HG03159 (cell line): ENCODE measurements at regions not wholly inside any gene's neighbourhood (a gene's known extent, or its start where the extent isn't known, plus 50 kb on each side); places are given as distances from the start of the nearest gene placed in this dataset.

Source experiments
- ATAC-seq: cut with Tn5 transposase; IDR thresholded peaks from one replicate; pipeline ENCODE4 v1.9.1; 2021; ENCODE audit warnings: mild to moderate bottlenecking, moderate library complexity; ENCODE audit not compliant: unreplicated experiment

DNA sequence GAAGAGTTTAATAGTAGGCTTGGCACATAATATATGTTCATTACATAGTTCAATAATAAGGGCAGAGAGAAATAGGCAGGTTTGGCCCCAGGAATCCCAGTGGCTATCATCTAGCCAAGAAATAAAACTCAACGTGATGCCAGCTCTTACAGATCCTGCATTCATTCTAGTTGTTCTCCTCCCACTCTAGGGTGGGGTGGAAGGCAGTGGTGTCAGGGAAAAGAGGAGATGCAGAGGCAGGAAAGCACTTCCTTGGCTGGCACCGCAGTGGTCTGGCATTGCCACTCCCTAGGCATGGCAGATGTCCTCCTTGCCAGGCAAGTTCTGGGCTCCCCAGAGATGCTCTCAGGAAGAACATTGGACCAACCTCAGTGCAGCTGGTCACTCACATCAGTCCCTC is 383.6 kb downstream of the GRIN2B start:
- ATAC-seq = no peak

GRCh38 chr12:13597166-13597565 is 384.2 kb downstream of the GRIN2B start:
- no peak for ATAC-seq

DNA sequence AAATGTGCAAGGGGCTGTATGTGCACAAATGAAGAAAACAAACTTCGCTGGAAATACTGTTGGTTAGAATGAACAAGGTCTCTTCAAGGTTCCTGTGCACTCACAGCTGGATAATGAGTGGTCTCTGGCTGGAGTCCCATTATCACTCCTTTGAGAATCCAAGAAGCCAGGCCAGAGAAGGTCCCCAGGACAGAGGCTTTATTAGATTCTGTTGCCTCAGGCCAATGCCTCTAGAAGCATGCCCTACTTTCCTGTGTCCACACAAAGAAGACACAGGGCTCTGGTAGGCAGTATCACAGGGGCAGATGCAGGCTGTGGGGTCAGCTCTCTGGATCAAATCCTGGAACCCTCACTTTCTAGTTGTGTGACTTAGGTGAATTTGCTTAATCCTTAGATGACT is 384.7 kb downstream of the GRIN2B start:
- no peak for ATAC-seq

- ATAC-seq = no peak
Measured at GRCh38 chr12:13595536-13596443, 385.6 kb downstream of the GRIN2B start.

DNA sequence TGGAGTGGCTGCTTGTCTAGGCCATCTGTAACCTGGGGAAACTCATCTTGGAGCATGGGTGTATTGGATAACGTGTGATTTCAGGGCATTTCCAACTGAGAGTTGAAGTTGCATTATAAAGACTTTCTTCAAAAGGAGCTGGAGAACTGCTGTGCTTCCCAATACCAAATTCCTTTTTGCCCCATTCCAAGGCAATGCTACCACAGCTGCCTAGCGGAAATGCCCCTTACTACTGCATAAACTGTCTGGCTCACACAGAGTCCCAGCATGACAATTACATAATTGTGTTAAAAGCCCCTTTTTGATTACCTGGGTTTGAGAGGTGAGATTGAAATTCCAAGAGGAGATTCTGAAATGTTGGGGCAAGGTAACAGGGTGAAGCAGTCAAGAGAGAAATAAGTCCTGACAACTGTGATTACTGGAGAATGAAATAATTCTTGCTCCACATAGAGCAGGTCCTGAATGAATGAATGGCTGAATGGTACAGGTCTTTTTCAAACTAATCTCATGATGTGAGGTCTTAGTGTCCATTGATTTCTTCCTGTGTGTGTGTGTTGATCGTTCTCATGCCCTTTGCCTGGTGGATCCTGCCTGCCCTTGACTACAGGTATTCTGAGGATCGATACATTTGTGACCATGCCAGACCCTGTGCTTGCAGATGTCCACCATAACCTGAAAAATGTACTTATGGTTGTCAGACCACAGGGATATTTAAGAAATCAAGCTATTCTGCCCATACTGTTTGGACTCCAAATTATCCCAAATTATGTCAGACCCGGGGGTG is 386.5 kb downstream of the GRIN2B start:
- ATAC-seq = no peak

GRCh38 chr12:13592063-13592942 is 389.1 kb downstream of the GRIN2B start:
- no peak for ATAC-seq

DNA sequence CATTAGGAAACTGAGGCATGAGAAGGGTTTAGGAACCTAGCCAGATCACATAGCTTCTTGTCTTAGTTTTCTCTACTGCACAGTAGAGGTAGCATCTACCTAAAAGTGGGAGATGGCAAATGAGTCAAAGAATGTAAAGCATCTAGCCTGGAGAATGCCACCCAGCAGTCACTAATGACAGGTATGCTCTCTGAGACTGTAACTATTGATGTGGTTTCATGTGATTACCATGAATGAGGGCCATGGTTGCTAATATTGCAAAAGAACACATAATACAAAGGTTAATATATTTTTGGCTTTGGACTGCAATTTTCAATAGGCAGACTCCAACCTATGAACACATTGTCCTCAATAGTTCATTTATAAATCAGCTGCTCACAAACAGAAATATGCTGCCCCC is 389.9 kb downstream of the GRIN2B start:
- no peak for ATAC-seq

DNA sequence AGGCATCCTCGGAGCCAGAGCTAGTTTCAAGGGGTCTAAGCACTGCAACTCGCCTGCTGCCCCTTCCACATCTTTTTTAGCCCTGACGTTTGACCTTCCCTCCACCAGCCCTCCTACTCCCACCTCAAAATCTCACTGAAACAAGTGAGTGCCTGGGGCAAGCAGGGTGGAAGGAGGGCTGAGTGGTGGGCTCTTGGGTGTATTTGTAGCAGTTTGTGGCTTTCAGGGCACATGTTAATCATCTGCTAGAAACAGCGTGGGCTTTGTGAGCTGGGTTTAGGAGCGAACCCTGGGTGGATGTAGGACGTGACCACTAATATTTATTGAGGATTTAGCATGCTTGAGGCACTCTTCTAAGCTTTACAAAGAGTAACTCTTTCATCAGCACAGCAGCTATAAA is 390.3 kb downstream of the GRIN2B start:
- no peak for ATAC-seq

- ATAC-seq = no peak
Measured at GRCh38 chr12:13588574-13588973, 392.0 kb downstream of the EMP1 start.

DNA sequence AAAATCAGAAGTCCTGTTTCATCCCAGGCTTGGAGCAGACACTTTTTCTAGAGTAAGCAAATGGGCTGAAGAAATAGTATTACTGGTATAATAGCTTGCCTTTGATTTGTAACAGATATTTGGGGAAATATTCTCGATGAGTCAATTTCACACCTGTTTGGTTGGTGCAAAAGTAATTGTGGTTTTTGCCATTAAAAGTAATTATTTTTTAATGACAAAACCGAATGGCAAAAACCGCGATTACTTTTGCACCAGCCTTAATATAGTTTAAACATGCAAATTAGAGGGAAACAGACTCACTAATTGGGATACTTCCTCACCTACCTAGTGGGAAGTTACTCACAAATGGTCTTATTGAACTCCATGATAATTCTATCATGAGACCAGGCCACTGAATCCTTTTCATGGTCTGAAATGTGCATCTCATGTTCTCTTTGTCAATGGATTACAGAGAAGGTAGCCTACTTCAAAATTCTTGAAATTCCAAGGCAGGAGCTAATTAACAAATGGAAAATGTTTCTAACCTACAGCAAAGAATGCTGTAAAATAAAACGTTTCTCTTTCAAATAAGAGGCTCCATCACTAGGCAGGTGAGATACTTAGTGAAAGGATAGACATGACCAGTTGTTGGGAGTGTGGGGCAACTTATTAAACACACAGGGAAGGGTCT is 391.3 kb downstream of the EMP1 start:
- no peak for ATAC-seq

- ATAC-seq = no peak
Measured at GRCh38 chr12:13586361-13586760, 389.8 kb downstream of the EMP1 start.

DNA sequence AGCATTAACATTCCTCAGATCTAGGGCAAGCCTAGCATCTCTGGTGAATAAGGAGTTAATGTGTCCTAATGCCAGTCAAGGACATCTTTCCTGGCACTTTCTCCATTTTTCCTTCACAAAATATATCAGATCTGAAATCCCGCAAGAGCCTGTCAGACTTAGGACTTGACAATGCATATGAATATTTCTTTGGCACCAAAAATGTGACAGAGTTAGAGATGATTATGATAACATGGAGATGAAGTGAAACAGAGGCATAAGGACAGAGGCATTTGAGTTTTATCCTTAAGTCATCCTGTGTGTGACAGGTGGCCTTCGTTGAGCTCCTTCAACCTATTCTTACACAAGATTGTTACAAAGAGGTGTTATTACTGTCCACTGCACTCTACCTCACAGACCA is 388.0 kb downstream of the EMP1 start:
- no peak for ATAC-seq

- ATAC-seq = no peak
Measured at GRCh38 chr12:13583630-13584029, 387.1 kb downstream of the EMP1 start.

DNA sequence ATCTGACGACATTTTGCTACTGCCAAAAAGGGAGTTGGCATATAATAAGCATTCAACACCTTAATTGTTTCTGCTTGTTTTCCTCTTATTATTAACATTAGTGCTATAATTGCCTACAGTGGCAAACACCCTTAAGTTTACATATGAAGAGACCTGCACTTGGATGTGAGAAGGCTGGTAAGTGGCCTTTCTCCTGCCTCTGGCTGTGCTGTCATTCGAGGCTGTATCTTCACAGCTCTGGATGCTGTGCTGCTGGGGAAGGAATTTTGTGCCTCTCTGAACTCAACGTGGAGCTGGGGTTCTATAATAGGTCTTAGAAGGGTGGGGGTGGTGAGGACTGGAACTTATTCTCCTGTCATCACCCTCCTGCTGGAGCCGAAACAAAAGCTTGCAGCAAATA is 385.9 kb downstream of the EMP1 start:
- no peak for ATAC-seq

DNA sequence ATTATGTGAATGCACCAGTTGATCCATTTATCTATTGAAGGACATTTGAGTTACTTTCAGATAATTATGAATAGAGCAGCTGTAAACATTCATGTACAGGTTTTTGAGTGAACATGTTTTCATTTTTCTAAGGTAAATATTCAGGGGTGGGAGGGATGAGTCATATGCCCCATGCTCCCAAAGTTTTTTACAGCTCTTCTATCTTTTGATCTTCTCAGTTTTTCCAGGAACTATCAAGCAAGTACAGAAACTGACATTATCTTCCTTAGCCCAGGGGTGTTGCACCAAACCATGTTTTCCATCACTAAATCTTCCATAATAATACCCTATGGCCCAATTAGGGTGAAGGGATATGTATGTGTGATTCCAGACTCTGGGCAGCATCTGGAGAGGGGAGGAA is 384.5 kb downstream of the EMP1 start:
- ATAC-seq = no peak

DNA sequence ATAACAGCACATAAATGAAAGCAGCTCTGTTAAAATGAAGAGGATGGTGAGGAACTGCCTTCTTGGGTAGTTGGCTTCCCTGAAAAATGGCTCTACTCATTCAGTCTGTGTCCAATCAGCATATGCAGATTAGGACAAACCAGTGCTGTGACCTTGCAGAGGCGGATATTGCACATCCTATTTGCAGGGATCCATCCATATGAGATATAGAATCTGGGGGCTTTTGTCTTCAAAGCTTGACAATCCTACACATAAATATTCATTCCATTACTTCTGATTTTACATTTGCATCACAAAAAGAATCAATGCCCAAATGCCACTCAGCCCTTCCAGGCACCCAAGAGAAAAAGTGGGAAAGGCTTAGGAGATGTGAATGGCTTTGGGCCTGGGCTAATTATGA is 383.7 kb downstream of the EMP1 start:
- ATAC-seq = no peak

- no peak for ATAC-seq
Measured at GRCh38 chr12:13576935-13577500, 380.5 kb downstream of the EMP1 start.

DNA sequence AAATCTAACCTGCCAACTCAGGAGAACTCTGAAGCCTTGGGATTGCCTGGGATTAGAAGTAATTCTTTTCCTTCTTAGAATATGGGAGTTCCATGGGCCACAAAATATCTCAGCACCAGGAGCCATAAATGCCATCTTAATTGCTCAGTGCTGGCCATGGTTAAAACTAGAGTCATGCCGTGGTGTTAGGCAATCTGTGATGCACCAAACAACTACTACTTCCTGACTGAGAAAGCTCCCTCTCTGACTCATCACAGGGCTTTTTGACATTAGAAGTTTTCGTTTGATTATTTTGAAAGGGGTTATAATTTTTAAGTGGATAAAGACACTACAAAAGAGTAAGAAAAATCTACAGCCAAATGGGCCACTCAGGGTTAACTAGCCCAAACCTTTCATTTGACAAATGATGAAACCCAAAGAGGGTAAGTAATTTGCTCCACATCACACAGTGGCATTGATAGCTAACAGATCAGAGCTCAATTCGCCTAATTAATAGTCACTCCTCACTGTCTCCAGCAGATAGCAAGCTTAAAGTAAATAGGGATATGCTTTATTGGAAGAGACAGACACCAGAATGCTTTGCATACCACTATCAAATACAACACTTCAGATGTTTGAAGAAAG is 377.3 kb downstream of the EMP1 start:
- no peak for ATAC-seq

DNA sequence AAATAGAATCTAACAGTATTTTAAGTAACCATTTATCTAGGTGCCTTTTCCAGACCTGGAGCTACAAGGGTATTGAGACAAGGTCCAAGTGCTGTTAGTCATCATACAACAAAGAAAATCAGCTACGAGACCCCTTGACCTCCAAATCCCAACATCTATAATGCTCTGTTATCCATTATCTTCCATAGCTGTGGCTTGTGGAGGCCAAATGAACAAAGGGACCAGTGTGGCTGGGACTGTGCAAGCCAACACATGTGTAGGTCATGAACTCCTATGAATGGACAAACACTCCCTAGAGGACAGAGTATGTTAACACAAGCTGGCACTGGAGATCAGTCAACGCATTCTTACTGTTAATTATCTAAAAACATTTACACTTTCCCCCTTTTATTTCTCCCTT is 374.5 kb downstream of the EMP1 start:
- no peak for ATAC-seq
